ENCODE measurements at regions not wholly inside any gene's neighbourhood (a gene's known extent, or its start where the extent isn't known, plus 50 kb on each side); places are given as distances from the start of the nearest gene placed in this dataset.

DNA sequence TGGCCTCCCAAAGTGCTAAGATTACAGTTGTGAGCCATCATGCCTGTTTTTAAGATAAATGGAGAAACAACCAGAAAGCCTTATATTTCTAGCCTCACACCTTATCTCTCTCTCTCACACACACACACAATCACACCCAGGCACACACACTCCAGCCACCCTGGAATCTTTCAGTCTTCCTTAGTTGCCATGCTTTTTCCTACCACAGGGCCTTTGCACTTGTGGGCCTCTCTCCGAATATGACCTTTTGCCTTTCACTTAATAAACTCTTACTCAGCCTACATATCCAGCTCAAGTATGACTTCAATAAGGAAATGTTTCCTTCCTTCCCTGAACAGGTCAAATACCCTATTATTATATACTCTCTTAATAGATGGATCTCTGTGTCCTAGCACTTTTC, 290.7 kb downstream of the NFIB start:
- no peak for TF ChIP-seq ZNF350 (tag by site-specific recombination; IDR thresholded peaks at IDR 0.05)
- no peak for TF ChIP-seq ZNF175 (tag by site-specific recombination; IDR thresholded peaks at IDR 0.05)
- TF ChIP-seq ZNF623 (tag by site-specific recombination; IDR thresholded peaks at IDR 0.05) = peak; percentile 90
- no peaks in the 10 kb centered on the region for H3K9me3 ChIP-seq (ENCODE audit: control insufficient read depth, insufficient read depth, low read depth, low read length)
- POLR2A ChIA-PET = no interaction called here
- H3K27ac ChIP-seq (ENCODE audit: extremely low read depth, low read depth, low read length) = no peak overlapping the region
- H3K4me3 ChIP-seq (ENCODE audit: low read depth, low read length) = no peak overlapping the region
- H3K36me3 ChIP-seq (ENCODE audit: control insufficient read depth in 2 of 2, insufficient read depth in 1 of 2, low read length in 2 of 2) = no peaks in the 10 kb centered on the region
- CTCF ChIA-PET = no interaction called here
- H3K4me1 ChIP-seq (ENCODE audit: control insufficient read depth, insufficient read depth, low read length) = no peaks in the 10 kb centered on the region

DNA sequence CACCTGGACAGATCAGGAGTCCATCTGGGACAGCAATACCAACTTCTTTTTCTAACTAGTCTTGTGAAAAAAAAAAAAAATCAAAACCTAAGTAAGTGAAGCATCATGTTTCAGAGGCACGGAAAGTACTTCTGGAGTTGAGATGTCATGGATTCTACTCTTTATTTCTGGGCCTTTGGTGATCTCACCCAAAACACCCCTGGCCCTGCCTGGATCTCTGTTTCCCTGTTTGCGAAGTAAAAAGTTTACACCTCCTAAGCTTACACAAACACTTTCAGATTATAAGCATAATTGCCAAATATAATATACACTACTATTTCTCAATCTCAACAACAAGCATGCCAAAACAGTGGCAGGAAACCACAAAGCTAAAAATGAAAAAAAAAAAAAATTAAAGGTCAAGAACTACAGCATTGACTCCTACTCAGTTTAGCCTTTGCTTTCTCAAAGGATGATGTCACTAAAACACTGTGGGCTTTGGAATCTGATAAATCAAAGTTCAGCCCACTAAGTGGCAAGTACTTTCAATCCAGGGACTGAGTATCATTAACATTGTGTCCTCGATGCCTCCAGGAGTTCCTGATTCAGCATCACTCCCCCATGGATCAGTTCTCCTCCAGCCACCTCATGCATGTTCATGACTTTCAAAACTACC, 291.9 kb downstream of the NFIB start:
- H3K36me3 ChIP-seq (ENCODE audit: control insufficient read depth in 2 of 2, insufficient read depth in 1 of 2, low read length in 2 of 2) = no peaks in the 10 kb centered on the region
- no peak overlapping the region for H3K4me3 ChIP-seq (ENCODE audit: low read depth, low read length)
- no peaks in the 10 kb centered on the region for H3K9me3 ChIP-seq (ENCODE audit: control insufficient read depth, insufficient read depth, low read depth, low read length)
- ChIA-PET POLR2A (no interaction called here), CTCF (no interaction called here)
- H3K27ac ChIP-seq (ENCODE audit: extremely low read depth, low read depth, low read length) = no peak overlapping the region
- no peaks in the 10 kb centered on the region for H3K4me1 ChIP-seq (ENCODE audit: control insufficient read depth, insufficient read depth, low read length)
- TF ChIP-seq ZNF426 (tag by site-specific recombination; IDR thresholded peaks at IDR 0.05) (no peak), ZBTB17 (tag by site-specific recombination; IDR thresholded peaks at IDR 0.05) (no peak), ZNF350 (tag by site-specific recombination; IDR thresholded peaks at IDR 0.05) (no peak), SP2 (tag by site-specific recombination; IDR thresholded peaks at IDR 0.05) (no peak), ZNF121 (tag by site-specific recombination; IDR thresholded peaks at IDR 0.05) (no peak), ZBTB7A (tag by site-specific recombination; IDR thresholded peaks at IDR 0.05; ENCODE audit: low read depth) (no peak), ZNF391 (tag by site-specific recombination; IDR thresholded peaks at IDR 0.05; ENCODE audit: borderline replicate concordance, low read depth) (no peak), ZNF510 (tag by site-specific recombination; IDR thresholded peaks at IDR 0.05; ENCODE audit: insufficient replicate concordance) (no peak), ZNF37A (tag by site-specific recombination; IDR thresholded peaks at IDR 0.05) (no peak), ZNF660 (tag by site-specific recombination; IDR thresholded peaks at IDR 0.05) (no peak), ZBTB20 (tag by site-specific recombination; IDR thresholded peaks at IDR 0.05) (no peak), OSR2 (tag by site-specific recombination; IDR thresholded peaks at IDR 0.05) (peak; percentile 54; the same call in 1 of the 2 replicates), SALL2 (tag by site-specific recombination; IDR thresholded peaks at IDR 0.05; ENCODE audit: borderline replicate concordance) (no peak), HOXD13 (CRISPR knock-in tag; IDR thresholded peaks at IDR 0.05; ENCODE audit: borderline replicate concordance) (no peak)
- TF ChIP-seq, protein P1, sequence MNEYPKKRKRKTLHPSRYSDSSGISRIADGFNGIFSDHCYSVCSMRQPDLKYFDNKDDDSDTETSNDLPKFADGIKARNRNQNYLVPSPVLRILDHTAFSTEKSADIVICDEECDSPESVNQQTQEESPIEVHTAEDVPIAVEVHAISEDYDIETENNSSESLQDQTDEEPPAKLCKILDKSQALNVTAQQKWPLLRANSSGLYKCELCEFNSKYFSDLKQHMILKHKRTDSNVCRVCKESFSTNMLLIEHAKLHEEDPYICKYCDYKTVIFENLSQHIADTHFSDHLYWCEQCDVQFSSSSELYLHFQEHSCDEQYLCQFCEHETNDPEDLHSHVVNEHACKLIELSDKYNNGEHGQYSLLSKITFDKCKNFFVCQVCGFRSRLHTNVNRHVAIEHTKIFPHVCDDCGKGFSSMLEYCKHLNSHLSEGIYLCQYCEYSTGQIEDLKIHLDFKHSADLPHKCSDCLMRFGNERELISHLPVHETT (tag by site-specific recombination; IDR thresholded peaks at IDR 0.05) = no peak
- TF ChIP-seq, protein P2, sequence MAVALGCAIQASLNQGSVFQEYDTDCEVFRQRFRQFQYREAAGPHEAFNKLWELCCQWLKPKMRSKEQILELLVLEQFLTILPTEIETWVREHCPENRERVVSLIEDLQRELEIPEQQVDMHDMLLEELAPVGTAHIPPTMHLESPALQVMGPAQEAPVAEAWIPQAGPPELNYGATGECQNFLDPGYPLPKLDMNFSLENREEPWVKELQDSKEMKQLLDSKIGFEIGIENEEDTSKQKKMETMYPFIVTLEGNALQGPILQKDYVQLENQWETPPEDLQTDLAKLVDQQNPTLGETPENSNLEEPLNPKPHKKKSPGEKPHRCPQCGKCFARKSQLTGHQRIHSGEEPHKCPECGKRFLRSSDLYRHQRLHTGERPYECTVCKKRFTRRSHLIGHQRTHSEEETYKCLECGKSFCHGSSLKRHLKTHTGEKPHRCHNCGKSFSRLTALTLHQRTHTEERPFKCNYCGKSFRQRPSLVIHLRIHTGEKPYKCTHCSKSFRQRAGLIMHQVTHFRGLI (tag by site-specific recombination; IDR thresholded peaks at IDR 0.05) = no peak
- TF ChIP-seq, protein P3, sequence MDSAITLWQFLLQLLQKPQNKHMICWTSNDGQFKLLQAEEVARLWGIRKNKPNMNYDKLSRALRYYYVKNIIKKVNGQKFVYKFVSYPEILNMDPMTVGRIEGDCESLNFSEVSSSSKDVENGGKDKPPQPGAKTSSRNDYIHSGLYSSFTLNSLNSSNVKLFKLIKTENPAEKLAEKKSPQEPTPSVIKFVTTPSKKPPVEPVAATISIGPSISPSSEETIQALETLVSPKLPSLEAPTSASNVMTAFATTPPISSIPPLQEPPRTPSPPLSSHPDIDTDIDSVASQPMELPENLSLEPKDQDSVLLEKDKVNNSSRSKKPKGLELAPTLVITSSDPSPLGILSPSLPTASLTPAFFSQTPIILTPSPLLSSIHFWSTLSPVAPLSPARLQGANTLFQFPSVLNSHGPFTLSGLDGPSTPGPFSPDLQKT (IDR thresholded peaks at IDR 0.05; ENCODE audit: borderline replicate concordance, low read depth, low read length) = no peak
- TF ChIP-seq, protein P4, sequence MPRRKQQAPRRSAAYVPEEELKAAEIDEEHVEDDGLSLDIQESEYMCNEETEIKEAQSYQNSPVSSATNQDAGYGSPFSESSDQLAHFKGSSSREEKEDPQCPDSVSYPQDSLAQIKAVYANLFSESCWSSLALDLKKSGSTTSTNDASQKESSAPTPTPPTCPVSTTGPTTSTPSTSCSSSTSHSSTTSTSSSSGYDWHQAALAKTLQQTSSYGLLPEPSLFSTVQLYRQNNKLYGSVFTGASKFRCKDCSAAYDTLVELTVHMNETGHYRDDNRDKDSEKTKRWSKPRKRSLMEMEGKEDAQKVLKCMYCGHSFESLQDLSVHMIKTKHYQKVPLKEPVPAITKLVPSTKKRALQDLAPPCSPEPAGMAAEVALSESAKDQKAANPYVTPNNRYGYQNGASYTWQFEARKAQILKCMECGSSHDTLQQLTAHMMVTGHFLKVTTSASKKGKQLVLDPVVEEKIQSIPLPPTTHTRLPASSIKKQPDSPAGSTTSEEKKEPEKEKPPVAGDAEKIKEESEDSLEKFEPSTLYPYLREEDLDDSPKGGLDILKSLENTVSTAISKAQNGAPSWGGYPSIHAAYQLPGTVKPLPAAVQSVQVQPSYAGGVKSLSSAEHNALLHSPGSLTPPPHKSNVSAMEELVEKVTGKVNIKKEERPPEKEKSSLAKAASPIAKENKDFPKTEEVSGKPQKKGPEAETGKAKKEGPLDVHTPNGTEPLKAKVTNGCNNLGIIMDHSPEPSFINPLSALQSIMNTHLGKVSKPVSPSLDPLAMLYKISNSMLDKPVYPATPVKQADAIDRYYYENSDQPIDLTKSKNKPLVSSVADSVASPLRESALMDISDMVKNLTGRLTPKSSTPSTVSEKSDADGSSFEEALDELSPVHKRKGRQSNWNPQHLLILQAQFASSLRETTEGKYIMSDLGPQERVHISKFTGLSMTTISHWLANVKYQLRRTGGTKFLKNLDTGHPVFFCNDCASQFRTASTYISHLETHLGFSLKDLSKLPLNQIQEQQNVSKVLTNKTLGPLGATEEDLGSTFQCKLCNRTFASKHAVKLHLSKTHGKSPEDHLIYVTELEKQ (tag by site-specific recombination; IDR thresholded peaks at IDR 0.05; ENCODE audit: borderline replicate concordance) = no peak
- TF ChIP-seq, protein P5, sequence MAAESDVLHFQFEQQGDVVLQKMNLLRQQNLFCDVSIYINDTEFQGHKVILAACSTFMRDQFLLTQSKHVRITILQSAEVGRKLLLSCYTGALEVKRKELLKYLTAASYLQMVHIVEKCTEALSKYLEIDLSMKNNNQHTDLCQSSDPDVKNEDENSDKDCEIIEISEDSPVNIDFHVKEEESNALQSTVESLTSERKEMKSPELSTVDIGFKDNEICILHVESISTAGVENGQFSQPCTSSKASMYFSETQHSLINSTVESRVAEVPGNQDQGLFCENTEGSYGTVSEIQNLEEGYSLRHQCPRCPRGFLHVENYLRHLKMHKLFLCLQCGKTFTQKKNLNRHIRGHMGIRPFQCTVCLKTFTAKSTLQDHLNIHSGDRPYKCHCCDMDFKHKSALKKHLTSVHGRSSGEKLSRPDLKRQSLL (tag by site-specific recombination; IDR thresholded peaks at IDR 0.05) = no peak
- TF ChIP-seq, protein P6, sequence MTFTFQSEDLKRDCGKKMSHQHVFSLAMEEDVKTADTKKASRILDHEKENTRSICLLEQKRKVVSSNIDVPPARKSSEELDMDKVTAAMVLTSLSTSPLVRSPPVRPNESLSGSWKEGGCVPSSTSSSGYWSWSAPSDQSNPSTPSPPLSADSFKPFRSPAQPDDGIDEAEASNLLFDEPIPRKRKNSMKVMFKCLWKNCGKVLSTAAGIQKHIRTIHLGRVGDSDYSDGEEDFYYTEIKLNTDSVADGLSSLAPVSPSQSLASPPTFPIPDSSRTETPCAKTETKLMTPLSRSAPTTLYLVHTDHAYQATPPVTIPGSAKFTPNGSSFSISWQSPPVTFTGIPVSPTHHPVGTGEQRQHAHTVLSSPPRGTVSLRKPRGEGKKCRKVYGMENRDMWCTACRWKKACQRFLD (tag by site-specific recombination; IDR thresholded peaks at IDR 0.05) = no peak

All from HEK293 (cell line).